ENCODE measurements at regions not wholly inside any gene's neighbourhood (a gene's known extent, or its start where the extent isn't known, plus 50 kb on each side); places are given as distances from the start of the nearest gene placed in this dataset.

- Mint-ChIP-seq H3K36me3 (ENCODE audit: insufficient read depth) (peaks cover 2% of the 10 kb centered on the region), H3K4me3 (ENCODE audit: low read depth) (no peak overlapping the region), H3K4me1 (ENCODE audit: low read depth) (peaks cover 2% of the 10 kb centered on the region), H3K27ac (no peak overlapping the region), H3K9me3 (ENCODE audit: low read depth) (peaks cover 6% of the 10 kb centered on the region), H3K27me3 (no peaks in the 10 kb centered on the region)
- no peak for TF ChIP-seq CTCF (IDR thresholded peaks at IDR 0.05; ENCODE audit: unreplicated experiment)
- no peak for DNase-seq (ENCODE audit: low spot score, unreplicated experiment)
Observed at GRCh38 chr2:122412360-122412759, 656.9 kb downstream of the TSN start.

GRCh38 chr2:122414902-122415301 is 659.5 kb downstream of the TSN start:
- H3K36me3 Mint-ChIP-seq (ENCODE audit: insufficient read depth): peaks cover 2% of the 10 kb centered on the region
- no peak for DNase-seq (ENCODE audit: low spot score, unreplicated experiment)
- peaks cover 6% of the 10 kb centered on the region for H3K9me3 Mint-ChIP-seq (ENCODE audit: low read depth)
- no peak for TF ChIP-seq CTCF (IDR thresholded peaks at IDR 0.05; ENCODE audit: unreplicated experiment)
- H3K4me1 Mint-ChIP-seq (ENCODE audit: low read depth): peaks cover 2% of the 10 kb centered on the region
- H3K27ac Mint-ChIP-seq: no peak overlapping the region
- no peaks in the 10 kb centered on the region for H3K27me3 Mint-ChIP-seq
- H3K4me3 Mint-ChIP-seq (ENCODE audit: low read depth): no peak overlapping the region

DNA sequence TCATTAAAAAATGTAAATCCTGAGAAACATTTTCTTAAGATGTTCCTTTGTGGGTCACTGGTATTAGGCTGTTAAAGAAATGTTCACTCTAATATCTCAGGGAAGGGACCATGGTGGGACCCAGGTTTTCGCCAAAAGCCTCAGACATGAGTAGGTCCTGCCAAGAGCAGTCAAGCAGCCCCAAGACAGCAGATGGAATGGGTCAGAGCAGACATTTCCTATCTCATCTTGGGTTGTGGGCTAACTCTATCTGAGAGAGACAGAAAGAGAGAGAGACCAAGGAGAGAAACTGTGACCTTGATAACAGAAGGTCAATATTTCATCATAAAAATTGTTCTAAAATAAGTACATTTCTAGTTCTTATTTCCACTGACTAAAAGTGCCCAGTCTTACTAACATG is 661.7 kb downstream of the TSN start:
- Mint-ChIP-seq H3K36me3 (ENCODE audit: insufficient read depth) (no peaks in the 10 kb centered on the region), H3K4me1 (ENCODE audit: low read depth) (peaks cover under 1% of the 10 kb centered on the region), H3K27me3 (no peaks in the 10 kb centered on the region), H3K4me3 (ENCODE audit: low read depth) (no peak overlapping the region), H3K9me3 (ENCODE audit: low read depth) (peaks cover 1% of the 10 kb centered on the region), H3K27ac (no peak overlapping the region)
- no peak for DNase-seq (ENCODE audit: low spot score, unreplicated experiment)
- no peak for TF ChIP-seq CTCF (IDR thresholded peaks at IDR 0.05; ENCODE audit: unreplicated experiment)

DNA sequence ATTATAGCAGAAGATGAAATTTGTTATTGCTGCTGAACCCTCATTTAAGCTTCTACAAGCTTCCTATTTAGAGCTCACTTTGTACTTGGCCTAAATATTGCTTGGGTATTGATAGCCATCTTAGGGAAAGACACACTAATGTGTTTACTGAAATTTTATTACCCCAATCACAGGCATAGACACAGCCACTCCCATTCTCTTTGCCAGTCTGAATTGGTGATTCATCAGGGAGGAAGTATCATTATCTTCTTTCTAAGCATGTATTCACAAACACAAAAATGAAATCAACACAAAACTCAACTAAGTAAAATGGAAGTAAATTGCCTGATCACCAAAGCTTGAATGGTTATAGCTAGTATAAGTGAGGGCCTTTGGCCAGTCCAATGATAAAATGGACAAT is 666.3 kb downstream of the TSN start:
- Mint-ChIP-seq H3K36me3 (ENCODE audit: insufficient read depth) (no peaks in the 10 kb centered on the region), H3K27me3 (no peaks in the 10 kb centered on the region), H3K4me1 (ENCODE audit: low read depth) (no peaks in the 10 kb centered on the region), H3K9me3 (ENCODE audit: low read depth) (peaks cover 3% of the 10 kb centered on the region), H3K4me3 (ENCODE audit: low read depth) (no peak overlapping the region), H3K27ac (no peak overlapping the region)
- DNase-seq (ENCODE audit: low spot score, unreplicated experiment): no peak
- TF ChIP-seq CTCF (IDR thresholded peaks at IDR 0.05; ENCODE audit: unreplicated experiment): no peak

DNA sequence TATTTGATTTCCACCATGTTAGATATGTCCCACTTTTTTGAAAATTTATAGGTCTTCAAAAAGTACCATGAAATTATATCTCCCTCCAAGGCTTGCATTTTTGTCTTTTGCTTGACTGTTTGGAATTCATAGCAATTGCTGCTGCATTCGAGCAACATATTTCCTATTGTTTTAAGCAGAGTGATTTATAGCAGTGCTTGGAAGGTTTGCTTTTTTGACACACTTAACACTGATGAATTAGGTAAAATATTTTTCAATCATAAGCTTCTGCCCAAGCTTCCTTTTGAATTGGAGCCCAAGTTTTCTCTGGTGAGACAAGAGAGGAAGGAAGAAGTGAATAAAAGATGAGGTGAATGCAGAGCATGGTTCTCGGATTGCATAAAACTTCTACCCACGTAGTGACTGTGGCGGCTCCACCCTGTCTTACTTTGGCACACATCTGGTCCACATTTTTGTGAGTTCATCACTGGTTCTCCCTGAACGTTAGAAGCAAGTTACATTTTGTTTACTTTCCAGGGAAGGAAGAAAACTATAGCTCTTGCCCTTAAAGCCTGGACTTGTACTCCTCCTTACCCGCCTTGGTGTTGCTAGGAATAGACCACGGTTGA is 667.0 kb downstream of the TSN start:
- H3K36me3 Mint-ChIP-seq (ENCODE audit: insufficient read depth): no peaks in the 10 kb centered on the region
- TF ChIP-seq CTCF (IDR thresholded peaks at IDR 0.05; ENCODE audit: unreplicated experiment): no peak
- H3K4me3 Mint-ChIP-seq (ENCODE audit: low read depth): no peak overlapping the region
- no peaks in the 10 kb centered on the region for H3K27me3 Mint-ChIP-seq
- no peak overlapping the region for H3K27ac Mint-ChIP-seq
- no peak for DNase-seq (ENCODE audit: low spot score, unreplicated experiment)
- H3K9me3 Mint-ChIP-seq (ENCODE audit: low read depth): peaks cover 3% of the 10 kb centered on the region
- H3K4me1 Mint-ChIP-seq (ENCODE audit: low read depth): no peaks in the 10 kb centered on the region
